Astrocyte (in vitro differentiated cells and primary cell): ENCODE measurements at regions not wholly inside any gene's neighbourhood (a gene's known extent, or its start where the extent isn't known, plus 50 kb on each side); places are given as distances from the start of the nearest gene placed in this dataset.
A peak's percentile ranks its signal among the peaks of the same experiment; 100 is the strongest.

Experiments
- DNase-seq: peaks from one replicate; pipeline ENCODE4 v3.0.0-alpha.2; 2010; ENCODE audit warnings: low read depth
- FAIRE-seq: peaks from 2 replicates; lab custom pipeline; 2011; peaks lifted over from hg19 to GRCh38; lab: Jason Lieb, UNC
- H2AFZ ChIP-seq: 2 replicates; pipeline ENCODE4 v1.6.0; 2012; ENCODE audit warnings: low read depth, low read length, inconsistent platforms
- H3K27ac ChIP-seq: 2 replicates; pipeline ENCODE4 v1.5.1; 2011; ENCODE audit warnings: low read depth, low read length, inconsistent platforms
- H3K27me3 ChIP-seq: 2 replicates; pipeline ENCODE4 v1.6.0; 2011; ENCODE audit warnings: low read length, inconsistent platforms; ENCODE audit not compliant: insufficient read depth
- H3K36me3 ChIP-seq: 2 replicates; pipeline ENCODE4 v1.5.1; 2011; ENCODE audit warnings: low read length, inconsistent platforms; ENCODE audit not compliant: insufficient read depth
- H3K4me1 ChIP-seq: 2 replicates; pipeline ENCODE4 v1.5.1; 2011; ENCODE audit warnings: low read length, inconsistent platforms; ENCODE audit not compliant: insufficient read depth
- H3K4me2 ChIP-seq: 2 replicates; pipeline ENCODE4 v1.6.0; 2012; ENCODE audit warnings: low read length, inconsistent platforms
- H3K4me3 ChIP-seq: 2 replicates; pipeline ENCODE4 v1.5.1; 2011; ENCODE audit warnings: low read depth, mild to moderate bottlenecking, low read length, inconsistent platforms; ENCODE audit not compliant: insufficient read depth
- H3K79me2 ChIP-seq: 2 replicates; pipeline ENCODE4 v1.6.0; 2012; ENCODE audit warnings: mild to moderate bottlenecking, low read length, inconsistent platforms; ENCODE audit not compliant: insufficient read depth
- H3K9ac ChIP-seq: 2 replicates; pipeline ENCODE4 v1.6.0; 2012; ENCODE audit warnings: mild to moderate bottlenecking, low read length, inconsistent platforms
- H3K9me3 ChIP-seq: 2 replicates; pipeline ENCODE4 v1.5.1; 2012; ENCODE audit warnings: low read depth, mild to moderate bottlenecking, low read length, inconsistent platforms; ENCODE audit not compliant: insufficient read depth
- H4K20me1 ChIP-seq: 2 replicates; pipeline ENCODE4 v1.6.0; 2012; ENCODE audit warnings: low read length, inconsistent platforms; ENCODE audit not compliant: insufficient read depth
- H3K27ac Mint-ChIP-seq: one replicate; pipeline ENCODE4 v1.8.0; 2021; ENCODE audit warnings: mild to moderate bottlenecking, mixed read lengths; ENCODE audit not compliant: unreplicated experiment
- H3K27me3 Mint-ChIP-seq: one replicate; pipeline ENCODE4 v1.8.0; 2021; ENCODE audit warnings: low read depth, mixed read lengths; ENCODE audit not compliant: unreplicated experiment
- H3K36me3 Mint-ChIP-seq: one replicate; pipeline ENCODE4 v1.8.0; 2021; ENCODE audit warnings: low read depth, mixed read lengths; ENCODE audit not compliant: unreplicated experiment
- H3K4me1 Mint-ChIP-seq: one replicate; pipeline ENCODE4 v1.8.0; 2021; ENCODE audit warnings: low read depth, mixed read lengths; ENCODE audit not compliant: unreplicated experiment
- H3K4me3 Mint-ChIP-seq: one replicate; pipeline ENCODE4 v1.8.0; 2021; ENCODE audit warnings: mild to moderate bottlenecking, moderate library complexity, mixed read lengths; ENCODE audit not compliant: unreplicated experiment
- H3K9me3 Mint-ChIP-seq: one replicate; pipeline ENCODE4 v1.8.0; 2021; ENCODE audit warnings: mild to moderate bottlenecking, mixed read lengths; ENCODE audit not compliant: unreplicated experiment
- CTCF ChIP-seq: IDR thresholded peaks from 2 replicates; pipeline ENCODE4 v1.5.1; 2011; ENCODE audit warnings: low read depth, mild to moderate bottlenecking, inconsistent platforms, low read length, moderate library complexity; ENCODE audit not compliant: insufficient read depth
- EZH2 ChIP-seq: IDR thresholded peaks from 2 replicates; pipeline ENCODE4 v1.6.1; 2012; ENCODE audit warnings: mild to moderate bottlenecking, low read length, inconsistent platforms; ENCODE audit not compliant: insufficient read depth

- Histone ChIP-seq H3K9me3 (no peaks in the 10 kb centered on the region), H3K4me1 (no peaks in the 10 kb centered on the region), H3K4me3 (no peak overlapping the region), H4K20me1 (no peaks in the 10 kb centered on the region), H3K36me3 (no peaks in the 10 kb centered on the region), H3K27ac (no peak overlapping the region), H2AFZ (no peak overlapping the region), H3K9ac (no peak overlapping the region), H3K4me2 (no peak overlapping the region), H3K79me2 (no peaks in the 10 kb centered on the region), H3K27me3 (no peaks in the 10 kb centered on the region)
- H3K4me1 Mint-ChIP-seq, result peaks cover 4% of the 10 kb centered on the region
- TF ChIP-seq EZH2 (no peak), CTCF (no peak)
- FAIRE-seq (no peak), DNase-seq (no peak)
- H3K9me3 Mint-ChIP-seq, result peaks cover 2% of the 10 kb centered on the region
- H3K4me3 Mint-ChIP-seq, result no peak overlapping the region
- H3K27ac Mint-ChIP-seq, result no peak overlapping the region
- no peaks in the 10 kb centered on the region for H3K36me3 Mint-ChIP-seq
- no peaks in the 10 kb centered on the region for H3K27me3 Mint-ChIP-seq
Measured at GRCh38 chr5:124133406-124133805, 613.0 kb downstream of the ZNF608 start.

DNA sequence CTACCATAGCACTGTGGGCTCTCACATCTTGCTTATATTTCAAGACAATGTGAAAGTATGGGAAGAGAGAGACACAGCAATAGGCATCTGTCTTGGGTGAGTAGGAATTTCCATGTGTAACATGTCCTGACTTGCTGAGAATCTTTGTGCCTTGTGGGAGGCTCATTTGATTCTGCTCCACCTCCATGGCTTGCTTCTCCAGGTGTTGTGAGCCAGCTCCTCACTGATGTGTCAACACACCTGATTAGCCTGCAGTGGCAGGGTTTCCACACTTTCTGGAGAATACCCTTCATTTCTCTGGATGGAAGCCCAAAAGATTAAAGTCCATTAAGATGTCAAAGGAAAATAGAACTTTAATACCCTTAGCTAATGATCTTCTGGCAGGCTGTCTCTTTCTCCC is 613.6 kb downstream of the ZNF608 start:
- H3K4me3 ChIP-seq, result no peak overlapping the region
- no peaks in the 10 kb centered on the region for H3K9me3 ChIP-seq
- TF ChIP-seq CTCF, result no peak
- no peak for TF ChIP-seq EZH2
- Mint-ChIP-seq H3K36me3 (no peaks in the 10 kb centered on the region), H3K9me3 (peaks cover 2% of the 10 kb centered on the region), H3K27me3 (no peaks in the 10 kb centered on the region), H3K4me1 (peaks cover 4% of the 10 kb centered on the region), H3K27ac (peak overlapping the region; percentile 18), H3K4me3 (no peak overlapping the region)
- FAIRE-seq, result no peak
- no peak overlapping the region for H3K9ac ChIP-seq
- DNase-seq, result no peak
- no peaks in the 10 kb centered on the region for H3K27me3 ChIP-seq
- H3K27ac ChIP-seq, result no peak overlapping the region
- no peaks in the 10 kb centered on the region for H3K79me2 ChIP-seq
- H2AFZ ChIP-seq, result peak overlapping the region; percentile 21
- H4K20me1 ChIP-seq, result no peaks in the 10 kb centered on the region
- H3K36me3 ChIP-seq, result no peaks in the 10 kb centered on the region
- H3K4me2 ChIP-seq, result no peak overlapping the region
- H3K4me1 ChIP-seq, result no peaks in the 10 kb centered on the region

DNA sequence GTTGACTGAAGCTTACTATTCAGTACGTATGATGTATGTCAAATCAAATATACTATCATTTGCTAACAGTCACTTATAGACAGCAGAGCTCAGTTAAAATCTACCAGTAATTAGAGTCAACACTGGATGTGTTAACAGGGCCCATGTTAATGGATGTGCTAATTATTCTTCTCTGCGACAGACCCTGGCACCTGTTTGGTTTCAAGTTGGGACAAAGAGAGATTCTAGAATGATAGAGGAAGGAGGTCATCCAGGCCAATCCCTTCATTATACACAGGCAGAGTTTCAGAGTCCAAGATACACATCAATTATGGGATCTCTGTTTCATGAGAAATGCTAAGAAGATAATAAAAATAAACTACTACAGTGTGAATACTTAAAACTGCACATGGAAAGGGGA is 615.0 kb downstream of the ZNF608 start:
- no peaks in the 10 kb centered on the region for H3K36me3 ChIP-seq
- no peaks in the 10 kb centered on the region for H3K27me3 ChIP-seq
- Mint-ChIP-seq H3K27me3 (no peaks in the 10 kb centered on the region), H3K9me3 (peaks cover 2% of the 10 kb centered on the region), H3K27ac (no peak overlapping the region), H3K4me3 (no peak overlapping the region), H3K4me1 (peaks cover 4% of the 10 kb centered on the region), H3K36me3 (no peaks in the 10 kb centered on the region)
- no peaks in the 10 kb centered on the region for H3K79me2 ChIP-seq
- no peak overlapping the region for H2AFZ ChIP-seq
- DNase-seq (no peak), FAIRE-seq (no peak)
- no peak overlapping the region for H3K4me3 ChIP-seq
- H3K27ac ChIP-seq, result no peak overlapping the region
- TF ChIP-seq EZH2, result no peak
- no peak for TF ChIP-seq CTCF
- no peak overlapping the region for H3K4me2 ChIP-seq
- H3K9me3 ChIP-seq, result no peaks in the 10 kb centered on the region
- no peaks in the 10 kb centered on the region for H4K20me1 ChIP-seq
- H3K9ac ChIP-seq, result no peak overlapping the region
- H3K4me1 ChIP-seq, result no peaks in the 10 kb centered on the region
